ENCODE measurements at regions not wholly inside any gene's neighbourhood (a gene's known extent, or its start where the extent isn't known, plus 50 kb on each side); places are given as distances from the start of the nearest gene placed in this dataset.

GRCh38 chr1:216929870-216930582, 206.8 kb upstream of the ESRRG start:
- no peak for TF ChIP-seq CTCF (conservative IDR thresholded peaks at IDR 0.05; ENCODE audit: low read length)
- no peak for TF ChIP-seq EZH2phosphoT487 (IDR thresholded peaks at IDR 0.05; ENCODE audit: borderline replicate concordance)

Measured in Loucy (cell line).